IPS-20b (cell line): ENCODE measurements at regions not wholly inside any gene's neighbourhood (a gene's known extent, or its start where the extent isn't known, plus 50 kb on each side); places are given as distances from the start of the nearest gene placed in this dataset.

Source experiments
- H3K27ac ChIP-seq: one replicate; pipeline ENCODE4 v1.5.1; 2013; ENCODE audit warnings: low read length
- H3K27me3 ChIP-seq: 2 replicates; pipeline ENCODE4 v1.6.1; 2013; ENCODE audit warnings: mild to moderate bottlenecking, low read length, inconsistent platforms; ENCODE audit not compliant: insufficient read depth
- H3K36me3 ChIP-seq: 2 replicates; pipeline ENCODE4 v1.6.1; 2013; ENCODE audit warnings: low read depth, mild to moderate bottlenecking, inconsistent platforms, low read length, moderate library complexity; ENCODE audit not compliant: insufficient read depth
- H3K4me1 ChIP-seq: 2 replicates; pipeline ENCODE4 v1.6.1; 2013; ENCODE audit warnings: mild to moderate bottlenecking, control low read depth, inconsistent platforms, low read length, moderate library complexity; ENCODE audit not compliant: insufficient read depth
- H3K4me3 ChIP-seq: 2 replicates; pipeline ENCODE4 v1.5.1; 2013; ENCODE audit warnings: mild to moderate bottlenecking, low read length, inconsistent platforms
- H3K9ac ChIP-seq: 2 replicates; pipeline ENCODE4 v1.6.1; 2013; ENCODE audit warnings: low read depth, mild to moderate bottlenecking, inconsistent platforms, low read length, moderate library complexity
- H3K9me3 ChIP-seq: 2 replicates; pipeline ENCODE4 v1.6.1; 2013; ENCODE audit warnings: mild to moderate bottlenecking, low read depth, low read length, inconsistent platforms; ENCODE audit not compliant: insufficient read depth

- no peak overlapping the region for H3K27ac ChIP-seq
- peaks cover 8% of the 10 kb centered on the region; the same call in 1 of the 2 replicates for H3K4me1 ChIP-seq
- no peak overlapping the region for H3K9ac ChIP-seq
- H3K36me3 ChIP-seq, result no peaks in the 10 kb centered on the region
- H3K4me3 ChIP-seq, result no peak overlapping the region
- H3K9me3 ChIP-seq, result no peaks in the 10 kb centered on the region
- H3K27me3 ChIP-seq, result no peaks in the 10 kb centered on the region
Measured at GRCh38 chrX:20361890-20362262, 95.2 kb upstream of the RPS6KA3 start.

DNA sequence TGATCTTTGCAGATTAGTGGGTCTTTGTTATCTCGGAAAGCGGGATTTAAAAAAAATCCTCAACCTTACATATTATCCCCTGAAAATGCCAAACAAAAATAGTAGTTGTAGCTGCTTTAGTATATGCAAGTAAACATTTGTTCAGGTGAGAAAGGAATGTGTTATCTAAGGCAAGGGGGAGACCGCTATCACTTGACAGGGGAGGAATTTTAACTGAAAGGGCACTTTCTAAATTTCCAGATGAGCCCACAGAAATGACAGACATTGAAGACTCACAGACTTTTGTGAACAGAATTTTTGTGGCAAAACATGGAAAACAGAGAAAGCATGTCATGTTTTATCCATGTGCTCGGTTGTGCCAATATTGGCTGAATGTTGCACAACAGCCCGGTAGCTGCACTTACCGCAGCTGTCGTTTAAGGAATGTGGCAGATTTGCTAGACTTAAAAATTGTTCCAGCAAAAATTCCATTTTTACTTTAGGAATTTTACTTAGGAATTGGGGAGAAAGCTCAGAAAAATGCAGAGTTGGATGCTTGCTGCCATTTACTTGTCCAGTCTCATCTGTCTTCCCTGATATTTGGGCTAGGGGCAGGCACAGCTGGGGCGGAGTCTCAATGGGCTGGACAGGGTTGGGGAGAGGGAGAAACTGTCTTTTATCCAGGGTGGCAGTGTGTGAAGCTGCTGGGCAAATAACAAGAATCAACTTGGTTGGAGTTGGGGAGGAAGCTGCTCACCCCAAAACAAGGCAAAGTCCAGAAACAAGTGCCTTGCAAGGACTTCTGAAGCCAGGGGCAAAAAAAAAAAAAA, 94.6 kb upstream of the RPS6KA3 start:
- Histone ChIP-seq H3K4me1 (peaks cover 8% of the 10 kb centered on the region; the same call in 1 of the 2 replicates), H3K9me3 (no peaks in the 10 kb centered on the region), H3K36me3 (no peaks in the 10 kb centered on the region), H3K27me3 (no peaks in the 10 kb centered on the region), H3K4me3 (no peak overlapping the region), H3K27ac (no peak overlapping the region), H3K9ac (no peak overlapping the region)

DNA sequence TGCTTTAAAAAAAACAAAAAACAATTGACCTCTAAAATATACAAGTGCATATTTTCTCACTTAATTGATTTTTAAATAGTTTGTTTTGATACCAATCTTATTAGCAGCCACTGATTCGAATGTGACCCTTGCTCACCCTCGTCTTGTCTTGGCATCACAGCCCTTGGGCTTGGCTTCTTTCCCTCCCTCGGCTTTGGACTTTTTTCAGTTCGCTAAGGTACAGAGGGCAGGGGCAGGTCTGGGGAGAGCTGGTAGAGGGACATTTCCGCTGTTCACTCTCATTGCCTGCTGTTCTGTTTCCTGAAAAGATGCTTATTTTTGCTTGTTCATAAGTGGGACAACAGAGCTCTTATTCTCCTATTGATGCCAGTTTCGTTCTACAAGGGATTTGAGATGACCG, 88.5 kb upstream of the RPS6KA3 start:
- Histone ChIP-seq H3K9me3 (no peaks in the 10 kb centered on the region), H3K4me1 (no peaks in the 10 kb centered on the region), H3K9ac (no peak overlapping the region), H3K27me3 (no peaks in the 10 kb centered on the region), H3K4me3 (no peak overlapping the region), H3K36me3 (no peaks in the 10 kb centered on the region), H3K27ac (no peak overlapping the region)

DNA sequence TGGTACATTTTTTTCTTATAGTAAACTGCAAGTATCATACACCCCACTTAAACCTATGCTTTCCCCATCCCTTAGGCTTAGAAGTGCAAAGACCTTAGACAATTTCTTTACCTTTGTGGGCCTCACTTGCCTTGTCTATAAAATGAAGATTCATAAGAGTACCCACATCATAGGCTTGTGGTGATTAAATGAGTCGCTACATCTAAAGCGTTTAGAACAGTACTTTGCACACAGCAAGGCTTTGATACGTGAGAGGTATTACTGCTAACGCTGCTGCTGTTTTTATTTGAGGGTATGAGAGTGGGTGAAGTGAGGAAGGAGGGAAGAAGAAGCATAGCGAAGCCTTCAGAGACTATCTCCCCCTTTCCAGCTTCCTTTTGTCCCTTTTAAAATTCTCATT, 87.8 kb upstream of the RPS6KA3 start:
- Histone ChIP-seq H3K27me3 (no peaks in the 10 kb centered on the region), H3K9ac (no peak overlapping the region), H3K4me1 (no peaks in the 10 kb centered on the region), H3K4me3 (no peak overlapping the region), H3K36me3 (no peaks in the 10 kb centered on the region), H3K27ac (no peak overlapping the region), H3K9me3 (no peaks in the 10 kb centered on the region)

GRCh38 chrX:20352935-20353336, 86.2 kb upstream of the RPS6KA3 start:
- no peak overlapping the region for H3K27ac ChIP-seq
- no peak overlapping the region for H3K4me3 ChIP-seq
- no peaks in the 10 kb centered on the region for H3K4me1 ChIP-seq
- no peaks in the 10 kb centered on the region for H3K36me3 ChIP-seq
- no peak overlapping the region for H3K9ac ChIP-seq
- H3K27me3 ChIP-seq, result no peaks in the 10 kb centered on the region
- no peaks in the 10 kb centered on the region for H3K9me3 ChIP-seq

DNA sequence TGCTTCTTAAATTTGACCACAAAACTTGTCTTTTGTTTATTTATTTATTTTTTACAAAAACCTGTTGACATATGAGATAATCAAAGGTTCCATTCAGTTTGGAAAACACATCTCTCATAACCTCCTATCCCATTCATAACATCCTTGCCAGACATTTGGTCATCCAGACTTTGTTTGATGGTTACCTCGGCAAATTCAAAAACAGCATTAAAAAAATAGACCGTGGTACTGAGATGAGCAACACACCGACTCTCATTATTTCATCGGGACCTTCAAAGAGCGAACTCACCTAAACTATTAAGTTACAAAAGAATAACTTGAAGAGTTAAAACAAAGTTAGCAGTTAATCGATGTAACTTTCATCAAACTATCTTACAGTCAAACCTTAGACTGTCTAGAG, 85.8 kb upstream of the RPS6KA3 start:
- no peak overlapping the region for H3K4me3 ChIP-seq
- H3K9ac ChIP-seq, result no peak overlapping the region
- no peaks in the 10 kb centered on the region for H3K9me3 ChIP-seq
- H3K27me3 ChIP-seq, result no peaks in the 10 kb centered on the region
- H3K4me1 ChIP-seq, result no peaks in the 10 kb centered on the region
- no peaks in the 10 kb centered on the region for H3K36me3 ChIP-seq
- no peak overlapping the region for H3K27ac ChIP-seq

DNA sequence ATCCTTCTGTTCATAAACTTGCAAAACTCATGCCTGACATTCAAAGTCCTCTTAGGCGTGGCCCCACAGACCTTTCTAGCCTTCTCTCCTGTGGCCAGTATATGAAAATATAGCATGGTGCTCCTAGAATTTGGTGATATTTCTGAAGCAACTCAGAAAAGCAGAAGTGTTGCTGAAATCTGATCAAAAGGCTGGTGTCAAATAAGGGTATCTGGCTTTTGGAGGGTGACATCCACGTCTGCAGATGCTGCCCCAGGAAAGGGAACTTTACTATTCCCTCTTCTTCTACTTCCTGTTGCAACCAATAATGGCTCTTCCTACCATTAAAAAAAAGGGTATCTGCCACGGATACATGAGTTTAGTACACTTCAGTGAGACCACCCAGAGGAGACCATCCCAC, 83.9 kb upstream of the RPS6KA3 start:
- Histone ChIP-seq H3K27ac (no peak overlapping the region), H3K9me3 (no peaks in the 10 kb centered on the region), H3K4me3 (no peak overlapping the region), H3K9ac (no peak overlapping the region), H3K36me3 (no peaks in the 10 kb centered on the region), H3K4me1 (no peaks in the 10 kb centered on the region), H3K27me3 (no peaks in the 10 kb centered on the region)

DNA sequence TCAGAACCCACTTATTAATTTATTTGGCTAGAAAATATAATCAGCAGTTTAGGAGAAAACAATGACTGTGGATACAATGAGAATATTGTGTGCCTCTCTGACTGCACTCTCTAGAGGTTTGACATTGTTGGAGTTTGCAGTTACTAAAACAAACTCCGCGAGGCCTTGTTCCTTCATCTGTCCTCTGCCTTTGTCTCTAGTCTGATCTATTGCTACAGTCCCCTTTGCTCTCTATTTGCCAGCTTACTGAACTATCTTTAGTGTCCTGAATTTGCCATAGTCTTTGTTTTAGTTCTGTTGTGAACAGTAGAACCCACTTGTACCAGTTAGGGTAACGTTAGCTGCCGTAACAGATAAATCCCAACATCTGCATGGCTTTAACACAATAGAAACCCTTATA, 81.4 kb upstream of the RPS6KA3 start:
- no peak overlapping the region for H3K4me3 ChIP-seq
- no peaks in the 10 kb centered on the region for H3K9me3 ChIP-seq
- H3K4me1 ChIP-seq, result no peaks in the 10 kb centered on the region
- H3K9ac ChIP-seq, result no peak overlapping the region
- no peaks in the 10 kb centered on the region for H3K27me3 ChIP-seq
- H3K27ac ChIP-seq, result no peak overlapping the region
- H3K36me3 ChIP-seq, result no peaks in the 10 kb centered on the region

GRCh38 chrX:20347481-20347880, 80.8 kb upstream of the RPS6KA3 start:
- H3K4me3 ChIP-seq, result no peak overlapping the region
- H3K9ac ChIP-seq, result no peak overlapping the region
- H3K27me3 ChIP-seq, result no peaks in the 10 kb centered on the region
- no peak overlapping the region for H3K27ac ChIP-seq
- no peaks in the 10 kb centered on the region for H3K36me3 ChIP-seq
- no peaks in the 10 kb centered on the region for H3K4me1 ChIP-seq
- H3K9me3 ChIP-seq, result no peaks in the 10 kb centered on the region

DNA sequence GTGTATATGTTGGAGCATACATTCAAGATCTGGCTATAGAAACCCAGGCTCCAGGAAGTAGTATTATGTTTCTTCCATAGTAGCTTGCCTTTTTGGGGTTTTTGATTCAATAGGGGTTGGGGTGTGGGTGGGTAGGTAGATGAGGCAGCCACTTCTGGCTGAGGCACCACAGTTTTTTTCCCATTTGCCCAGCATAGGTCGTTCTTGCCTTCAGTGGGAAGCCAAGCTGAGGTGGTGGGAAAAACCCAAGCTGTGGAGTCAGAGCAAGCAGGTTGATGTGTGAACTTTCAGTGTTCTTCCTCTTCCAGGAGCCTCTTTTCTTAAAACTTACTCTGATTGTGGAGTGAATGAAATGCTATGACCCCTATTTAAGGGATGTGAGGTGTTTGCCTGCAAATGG, 67.0 kb upstream of the RPS6KA3 start:
- H3K4me3 ChIP-seq, result no peak overlapping the region
- no peaks in the 10 kb centered on the region for H3K36me3 ChIP-seq
- H3K27me3 ChIP-seq, result peaks cover 62% of the 10 kb centered on the region
- H3K9ac ChIP-seq, result no peak overlapping the region
- no peaks in the 10 kb centered on the region for H3K4me1 ChIP-seq
- no peaks in the 10 kb centered on the region for H3K9me3 ChIP-seq
- H3K27ac ChIP-seq, result no peak overlapping the region

GRCh38 chrX:20330545-20330944, 63.8 kb upstream of the RPS6KA3 start:
- H3K9me3 ChIP-seq, result no peaks in the 10 kb centered on the region
- no peak overlapping the region for H3K27ac ChIP-seq
- no peaks in the 10 kb centered on the region for H3K4me1 ChIP-seq
- no peak overlapping the region for H3K4me3 ChIP-seq
- no peaks in the 10 kb centered on the region for H3K36me3 ChIP-seq
- H3K9ac ChIP-seq, result no peak overlapping the region
- peaks cover 63% of the 10 kb centered on the region for H3K27me3 ChIP-seq

- Histone ChIP-seq H3K27me3 (peaks cover 56% of the 10 kb centered on the region), H3K9ac (no peak overlapping the region), H3K4me1 (no peaks in the 10 kb centered on the region), H3K9me3 (no peaks in the 10 kb centered on the region), H3K36me3 (no peaks in the 10 kb centered on the region), H3K4me3 (no peak overlapping the region), H3K27ac (no peak overlapping the region)
Measured at GRCh38 chrX:20329435-20329834, 62.7 kb upstream of the RPS6KA3 start.
